Muscle of leg (tissue), 3 donors: ENCODE measurements at regions not wholly inside any gene's neighbourhood (a gene's known extent, or its start where the extent isn't known, plus 50 kb on each side); places are given as distances from the start of the nearest gene placed in this dataset.
"Not testable (repeated sequence)": the region's sequence is repeated elsewhere in the genome, so short reads cannot be mapped to it uniquely, and the experiment has no call there.

Source experiments
- DNase-seq: peaks from one replicate; pipeline ENCODE4 v3.0.0; 2013
- H3K27ac ChIP-seq: one replicate; pipeline ENCODE4 v1.5.1; 2013; ENCODE audit warnings: mild to moderate bottlenecking, low read length, control low read depth
- H3K27me3 ChIP-seq: one replicate; pipeline ENCODE4 v1.6.1; 2013; ENCODE audit warnings: low read length; ENCODE audit not compliant: control insufficient read depth, insufficient read depth
- H3K36me3 ChIP-seq: one replicate; pipeline ENCODE4 v1.6.1; 2013; ENCODE audit warnings: low read length; ENCODE audit not compliant: control insufficient read depth, insufficient read depth
- H3K4me1 ChIP-seq: one replicate; pipeline ENCODE4 v1.6.1; 2013; ENCODE audit warnings: low read length; ENCODE audit not compliant: control insufficient read depth, insufficient read depth
- H3K4me3 ChIP-seq: one replicate; pipeline ENCODE4 v1.5.1; 2013; ENCODE audit warnings: low read length, control low read depth
- H3K9me3 ChIP-seq: replicated peaks from 2 replicates; pipeline ENCODE4 v1.6.1; 2013; ENCODE audit warnings: low read depth, low read length; ENCODE audit not compliant: control insufficient read depth
- WGBS: methylation state at CpG from one replicate; pipeline ENCODE4 v1.1.5; 2013; ENCODE audit warnings: missing lambda C conversion rate; ENCODE audit not compliant: insufficient coverage; 5-methylcytosine and 5-hydroxymethylcytosine counted together

GRCh38 chr7:52355053-52355452 lies 680.4 kb upstream of the POM121L12 start:
- H3K27me3 ChIP-seq, result no peaks in the 10 kb centered on the region
- peak; percentile 35 for DNase-seq
- H3K36me3 ChIP-seq, result no peaks in the 10 kb centered on the region
- WGBS, result 51% methylated on average over 2 of the region's 3 CpGs
- no peak overlapping the region for H3K4me3 ChIP-seq
- H3K4me1 ChIP-seq, result no peaks in the 10 kb centered on the region
- H3K9me3 ChIP-seq, result no peaks in the 10 kb centered on the region
- H3K27ac ChIP-seq, result no peak overlapping the region

GRCh38 chr7:52352013-52352981 lies 683.1 kb upstream of the POM121L12 start:
- no peak for DNase-seq
- Histone ChIP-seq H3K9me3 (no peaks in the 10 kb centered on the region), H3K4me1 (no peaks in the 10 kb centered on the region), H3K27me3 (no peaks in the 10 kb centered on the region), H3K4me3 (no peak overlapping the region), H3K27ac (no peak overlapping the region), H3K36me3 (no peaks in the 10 kb centered on the region)
- WGBS, result 31% methylated on average over 2 of the region's 4 CpGs

- no peak for DNase-seq
Measured at GRCh38 chr7:52344015-52344414, 691.4 kb upstream of the POM121L12 start.

GRCh38 chr7:52340067-52340466 lies 695.4 kb upstream of the POM121L12 start:
- Histone ChIP-seq H3K9me3 (no peaks in the 10 kb centered on the region), H3K4me3 (no peak overlapping the region), H3K27ac (no peak overlapping the region), H3K27me3 (no peaks in the 10 kb centered on the region), H3K36me3 (no peaks in the 10 kb centered on the region), H3K4me1 (no peaks in the 10 kb centered on the region)
- 83% methylated on average over 1 of the region's 6 CpGs for WGBS
- DNase-seq, result no peak

More at GRCh38 chr7:52344015-52344414, 691.4 kb upstream of the POM121L12 start:
- H3K27ac ChIP-seq, result no peak overlapping the region
- H3K27me3 ChIP-seq, result no peaks in the 10 kb centered on the region
- no peak overlapping the region for H3K4me3 ChIP-seq
- no peaks in the 10 kb centered on the region for H3K9me3 ChIP-seq
- no peaks in the 10 kb centered on the region for H3K4me1 ChIP-seq
- WGBS, result 86% methylated on average over 2 of the region's 2 CpGs
- H3K36me3 ChIP-seq, result no peaks in the 10 kb centered on the region

GRCh38 chr7:52328328-52328727 lies 707.1 kb upstream of the POM121L12 start:
- H3K4me1 ChIP-seq, H3K27ac ChIP-seq, H3K4me3 ChIP-seq, H3K9me3 ChIP-seq, H3K27me3 ChIP-seq, DNase-seq, H3K36me3 ChIP-seq: not testable (repeated sequence)
- 85% methylated on average over 7 of the region's 7 CpGs for WGBS

- no peak overlapping the region for H3K4me3 ChIP-seq
Measured at GRCh38 chr7:52325237-52325636, 710.2 kb upstream of the POM121L12 start.

GRCh38 chr7:52323202-52323746 lies 712.2 kb upstream of the POM121L12 start:
- DNase-seq, result no peak
- 86% methylated on average over 1 of the region's 1 CpG for WGBS
- Histone ChIP-seq H3K36me3 (no peaks in the 10 kb centered on the region), H3K4me3 (no peak overlapping the region), H3K4me1 (no peaks in the 10 kb centered on the region), H3K27ac (no peak overlapping the region), H3K9me3 (peaks cover 7% of the 10 kb centered on the region), H3K27me3 (no peaks in the 10 kb centered on the region)

More at GRCh38 chr7:52325237-52325636, 710.2 kb upstream of the POM121L12 start:
- H3K9me3 ChIP-seq, result peaks cover 7% of the 10 kb centered on the region
- no peak overlapping the region for H3K27ac ChIP-seq
- H3K36me3 ChIP-seq, result no peaks in the 10 kb centered on the region
- no CpG with 5 or more reads among the region's 1 CpG for WGBS
- no peaks in the 10 kb centered on the region for H3K27me3 ChIP-seq
- no peaks in the 10 kb centered on the region for H3K4me1 ChIP-seq
- DNase-seq, result no peak

GRCh38 chr7:52320610-52321009 lies 714.8 kb upstream of the POM121L12 start:
- H3K36me3 ChIP-seq, result no peaks in the 10 kb centered on the region
- no CpG with 5 or more reads among the region's 2 CpGs for WGBS
- no peak overlapping the region for H3K27ac ChIP-seq
- peaks cover 4% of the 10 kb centered on the region for H3K9me3 ChIP-seq
- DNase-seq, result no peak
- no peak overlapping the region for H3K4me3 ChIP-seq
- H3K27me3 ChIP-seq, result no peaks in the 10 kb centered on the region
- no peaks in the 10 kb centered on the region for H3K4me1 ChIP-seq

- Histone ChIP-seq H3K36me3 (no peaks in the 10 kb centered on the region), H3K4me3 (no peak overlapping the region), H3K27me3 (no peaks in the 10 kb centered on the region), H3K27ac (no peak overlapping the region), H3K4me1 (no peaks in the 10 kb centered on the region), H3K9me3 (peaks cover 4% of the 10 kb centered on the region)
- no CpG with 5 or more reads among the region's 1 CpG for WGBS
- no peak for DNase-seq
Measured at GRCh38 chr7:52317921-52318320, 717.5 kb upstream of the POM121L12 start.

- Histone ChIP-seq H3K9me3 (no peaks in the 10 kb centered on the region), H3K27ac (no peak overlapping the region), H3K27me3 (no peaks in the 10 kb centered on the region), H3K4me1 (no peaks in the 10 kb centered on the region), H3K4me3 (no peak overlapping the region), H3K36me3 (no peaks in the 10 kb centered on the region)
- no peak for DNase-seq
Measured at GRCh38 chr7:52311886-52312285, 723.5 kb upstream of the POM121L12 start.
